ENCODE measurements at regions not wholly inside any gene's neighbourhood (a gene's known extent, or its start where the extent isn't known, plus 50 kb on each side); places are given as distances from the start of the nearest gene placed in this dataset.

DNA sequence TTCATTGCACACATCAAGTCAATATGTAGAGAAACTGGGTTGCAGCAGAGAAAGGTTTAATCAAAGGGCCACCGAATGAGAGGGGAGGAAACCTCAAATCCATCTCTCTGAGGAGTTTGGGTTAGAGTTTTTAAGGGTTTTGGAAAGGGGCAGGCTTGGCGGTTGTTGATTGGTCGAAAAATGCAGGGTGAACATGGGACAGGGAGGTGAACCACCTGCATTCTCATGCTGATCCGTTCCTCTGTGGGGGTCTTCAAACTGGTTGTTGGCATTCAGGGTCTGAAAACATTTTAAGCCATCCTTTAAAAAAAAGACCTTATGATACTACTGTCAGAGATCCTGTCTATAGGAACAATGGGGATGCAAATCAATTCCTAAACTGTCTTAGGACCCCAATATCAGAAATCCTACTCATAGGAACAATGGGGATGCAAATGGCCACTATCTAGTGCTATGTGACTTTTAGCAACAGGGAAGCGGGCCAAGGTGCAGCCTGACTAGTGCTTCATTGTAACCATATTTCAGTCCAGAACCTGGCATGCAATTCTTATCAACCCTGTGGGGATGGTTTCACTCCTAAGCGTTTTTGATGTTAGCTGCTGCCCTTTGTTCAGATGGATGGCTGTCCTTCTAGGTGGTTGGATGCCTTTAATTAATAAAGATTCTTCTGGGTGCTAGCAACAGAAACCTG is 120.1 kb upstream of the MGAT5 start:
- TF ChIP-seq, protein P1, sequence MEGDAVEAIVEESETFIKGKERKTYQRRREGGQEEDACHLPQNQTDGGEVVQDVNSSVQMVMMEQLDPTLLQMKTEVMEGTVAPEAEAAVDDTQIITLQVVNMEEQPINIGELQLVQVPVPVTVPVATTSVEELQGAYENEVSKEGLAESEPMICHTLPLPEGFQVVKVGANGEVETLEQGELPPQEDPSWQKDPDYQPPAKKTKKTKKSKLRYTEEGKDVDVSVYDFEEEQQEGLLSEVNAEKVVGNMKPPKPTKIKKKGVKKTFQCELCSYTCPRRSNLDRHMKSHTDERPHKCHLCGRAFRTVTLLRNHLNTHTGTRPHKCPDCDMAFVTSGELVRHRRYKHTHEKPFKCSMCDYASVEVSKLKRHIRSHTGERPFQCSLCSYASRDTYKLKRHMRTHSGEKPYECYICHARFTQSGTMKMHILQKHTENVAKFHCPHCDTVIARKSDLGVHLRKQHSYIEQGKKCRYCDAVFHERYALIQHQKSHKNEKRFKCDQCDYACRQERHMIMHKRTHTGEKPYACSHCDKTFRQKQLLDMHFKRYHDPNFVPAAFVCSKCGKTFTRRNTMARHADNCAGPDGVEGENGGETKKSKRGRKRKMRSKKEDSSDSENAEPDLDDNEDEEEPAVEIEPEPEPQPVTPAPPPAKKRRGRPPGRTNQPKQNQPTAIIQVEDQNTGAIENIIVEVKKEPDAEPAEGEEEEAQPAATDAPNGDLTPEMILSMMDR (IDR thresholded peaks at IDR 0.05) = no peak
- TF ChIP-seq POLR2A (IDR thresholded peaks at IDR 0.05) = no peak
- no peak for TF ChIP-seq EP300 (IDR thresholded peaks at IDR 0.05; ENCODE audit: low read depth)
